PC-3 (cell line): ENCODE measurements at regions not wholly inside any gene's neighbourhood (a gene's known extent, or its start where the extent isn't known, plus 50 kb on each side); places are given as distances from the start of the nearest gene placed in this dataset.

Experiments used
- ATAC-seq: fragments of 200-7000 bp; cut with Tn5 transposase; 2 replicates; pipeline ENCODE4 v1.9.1; 2020; ENCODE audit warnings: mild to moderate bottlenecking, moderate library complexity
- BruUV-seq: library from RNA; stranded (reverse); fragments of 400-500 nt; replicated peaks from 2 replicates; lab custom pipeline; 2021; lab: Mats Ljungman, UMichigan
- CTCF ChIA-PET: fragments of 300-600 bp; sonication (Branson Sonifier 250); formaldehyde crosslinking; loops from one replicate; lab custom pipeline; 2022; ENCODE audit warnings: antibody characterized with exemption; lab: Charles Lee
- POLR2A ChIA-PET: fragments of 300-600 bp; sonication (Branson Sonifier 250); formaldehyde crosslinking; loops from one replicate; lab custom pipeline; 2022; ENCODE audit warnings: antibody characterized with exemption; ENCODE audit not compliant: unreplicated experiment; lab: Charles Lee
- DNase-seq: peaks from one replicate; pipeline ENCODE4 v3.0.0-alpha.2; 2015
- H2AFZ ChIP-seq: fragments of 300-600 bp; sonication (generic); 2 replicates; pipeline ENCODE4 v1.6.0; 2016; ENCODE audit warnings: antibody characterized with exemption, low read length
- H3F3A ChIP-seq: fragments of 300-600 bp; sonication (generic); one replicate; pipeline ENCODE4 v1.6.0; 2017; ENCODE audit warnings: antibody characterized with exemption, low read length, control low read depth, mild to moderate bottlenecking; ENCODE audit not compliant: unreplicated experiment
- H3K27ac ChIP-seq: fragments of 300-600 bp; sonication (generic); 2 replicates; pipeline ENCODE4 v1.5.1; 2016; ENCODE audit warnings: mild to moderate bottlenecking, low read length
- H3K27me3 ChIP-seq: fragments of 300-600 bp; sonication (generic); 2 replicates; pipeline ENCODE4 v1.6.1; 2016; ENCODE audit warnings: low read length, mixed read lengths
- H3K36me3 ChIP-seq: fragments of 300-600 bp; sonication (generic); 2 replicates; pipeline ENCODE4 v1.6.1; 2016; ENCODE audit warnings: low read depth, mixed run types, low read length, mixed read lengths
- H3K4me1 ChIP-seq: fragments of 300-600 bp; sonication (generic); 2 replicates; pipeline ENCODE4 v1.5.1; 2016; ENCODE audit warnings: low read length; ENCODE audit not compliant: insufficient read depth
- H3K4me2 ChIP-seq: fragments of 300-600 bp; sonication (generic); 2 replicates; pipeline ENCODE4 v1.6.0; 2016; ENCODE audit warnings: low read length
- H3K4me3 ChIP-seq: fragments of 300-600 bp; sonication (generic); 2 replicates; pipeline ENCODE4 v1.5.1; 2016; ENCODE audit warnings: mild to moderate bottlenecking, low read length, mixed read lengths
- H3K79me2 ChIP-seq: fragments of 300-600 bp; sonication (generic); 2 replicates; pipeline ENCODE4 v1.6.1; 2017; ENCODE audit warnings: low read length, mixed read lengths
- H3K9ac ChIP-seq: fragments of 300-600 bp; sonication (generic); 2 replicates; pipeline ENCODE4 v1.6.0; 2016; ENCODE audit warnings: mild to moderate bottlenecking, low read length
- H3K9me2 ChIP-seq: fragments of 300-600 bp; sonication (generic); replicated peaks from 2 replicates; pipeline ENCODE4 v1.6.1; 2016; ENCODE audit warnings: mixed run types, low read length, mixed read lengths
- H3K9me3 ChIP-seq: fragments of 300-600 bp; sonication (generic); 2 replicates; pipeline ENCODE4 v1.6.1; 2016; ENCODE audit warnings: low read length, mixed read lengths
- H4K20me1 ChIP-seq: fragments of 300-600 bp; sonication (generic); 2 replicates; pipeline ENCODE4 v1.6.1; 2016; ENCODE audit warnings: low read length, mixed read lengths
- EZH2 ChIP-seq: fragments of 300-600 bp; sonication (generic); IDR thresholded peaks from one replicate; pipeline ENCODE4 v1.6.1; 2017; ENCODE audit warnings: antibody characterized with exemption, mild to moderate bottlenecking, low read length; ENCODE audit not compliant: unreplicated experiment
- EZH2phosphoT487 ChIP-seq: fragments of 300-600 bp; sonication (generic); IDR thresholded peaks from 2 replicates; pipeline ENCODE4 v1.6.1; 2018; ENCODE audit warnings: mild to moderate bottlenecking, antibody characterized with exemption, low read length, borderline replicate concordance
- intact Hi-C: fragments of 100-400 bp; cut with micrococcal nuclease; formaldehyde crosslinking; loops from 2 replicates; pipeline ENCODE4 v1.9.0; 2023
- TF ChIP-seq, protein P1 (sequence below): fragments of 300-600 bp; sonication (generic); conservative IDR thresholded peaks from 2 replicates; pipeline ENCODE4 v1.5.1; 2017; ENCODE audit warnings: antibody characterized with exemption, low read depth, mild to moderate bottlenecking, low read length

DNA sequence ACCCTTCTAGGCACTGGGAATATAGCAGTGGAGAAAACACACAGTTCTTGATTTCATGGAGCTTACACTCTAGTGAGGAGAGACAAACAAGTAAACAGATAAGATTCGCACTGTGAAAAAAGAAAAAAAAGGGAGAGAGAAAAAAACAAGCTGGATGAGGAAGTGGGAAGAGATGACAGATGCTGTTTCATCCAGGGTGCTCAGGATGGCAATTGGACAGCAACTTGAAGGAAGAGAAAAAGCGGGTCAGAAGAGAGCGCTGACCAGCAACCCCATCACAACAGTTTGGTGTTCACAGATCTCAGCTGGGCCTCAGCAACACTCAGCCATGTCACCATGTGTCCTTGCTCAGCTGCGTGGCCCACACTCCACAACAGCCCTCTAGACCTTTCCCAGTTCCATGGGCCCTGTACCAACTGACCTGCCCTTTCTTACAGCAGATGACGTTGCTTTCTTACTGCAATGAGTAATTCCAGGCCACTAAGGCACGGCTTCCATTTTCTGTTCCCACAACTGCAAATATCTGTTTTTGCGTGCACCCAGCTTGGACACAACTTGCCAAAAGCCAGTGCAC, 230.8 kb downstream of the MEX3B start:
- ChIA-PET POLR2A (no interaction called here), CTCF (no interaction called here)
- H3K4me1 ChIP-seq, result no peaks in the 10 kb centered on the region
- peaks cover 10% of the 10 kb centered on the region for H3K27me3 ChIP-seq
- no TSS peak for BruUV-seq
- H3K79me2 ChIP-seq, result no peaks in the 10 kb centered on the region
- no peak overlapping the region for H3K9ac ChIP-seq
- intact Hi-C loops, result no loop called here
- DNase-seq (no peak), ATAC-seq (no peak)
- H3K9me3 ChIP-seq, result no peaks in the 10 kb centered on the region
- no peak overlapping the region for H2AFZ ChIP-seq
- no peak for TF ChIP-seq EZH2
- TF ChIP-seq, protein P1, sequence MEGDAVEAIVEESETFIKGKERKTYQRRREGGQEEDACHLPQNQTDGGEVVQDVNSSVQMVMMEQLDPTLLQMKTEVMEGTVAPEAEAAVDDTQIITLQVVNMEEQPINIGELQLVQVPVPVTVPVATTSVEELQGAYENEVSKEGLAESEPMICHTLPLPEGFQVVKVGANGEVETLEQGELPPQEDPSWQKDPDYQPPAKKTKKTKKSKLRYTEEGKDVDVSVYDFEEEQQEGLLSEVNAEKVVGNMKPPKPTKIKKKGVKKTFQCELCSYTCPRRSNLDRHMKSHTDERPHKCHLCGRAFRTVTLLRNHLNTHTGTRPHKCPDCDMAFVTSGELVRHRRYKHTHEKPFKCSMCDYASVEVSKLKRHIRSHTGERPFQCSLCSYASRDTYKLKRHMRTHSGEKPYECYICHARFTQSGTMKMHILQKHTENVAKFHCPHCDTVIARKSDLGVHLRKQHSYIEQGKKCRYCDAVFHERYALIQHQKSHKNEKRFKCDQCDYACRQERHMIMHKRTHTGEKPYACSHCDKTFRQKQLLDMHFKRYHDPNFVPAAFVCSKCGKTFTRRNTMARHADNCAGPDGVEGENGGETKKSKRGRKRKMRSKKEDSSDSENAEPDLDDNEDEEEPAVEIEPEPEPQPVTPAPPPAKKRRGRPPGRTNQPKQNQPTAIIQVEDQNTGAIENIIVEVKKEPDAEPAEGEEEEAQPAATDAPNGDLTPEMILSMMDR, result no peak
- no peak for TF ChIP-seq EZH2phosphoT487
- H3K36me3 ChIP-seq, result no peaks in the 10 kb centered on the region
- no peaks in the 10 kb centered on the region for H3F3A ChIP-seq
- H3K4me3 ChIP-seq, result no peak overlapping the region
- no peak overlapping the region for H3K4me2 ChIP-seq
- H3K9me2 ChIP-seq, result no peaks in the 10 kb centered on the region
- no peak overlapping the region for H3K27ac ChIP-seq
- H4K20me1 ChIP-seq, result no peaks in the 10 kb centered on the region

DNA sequence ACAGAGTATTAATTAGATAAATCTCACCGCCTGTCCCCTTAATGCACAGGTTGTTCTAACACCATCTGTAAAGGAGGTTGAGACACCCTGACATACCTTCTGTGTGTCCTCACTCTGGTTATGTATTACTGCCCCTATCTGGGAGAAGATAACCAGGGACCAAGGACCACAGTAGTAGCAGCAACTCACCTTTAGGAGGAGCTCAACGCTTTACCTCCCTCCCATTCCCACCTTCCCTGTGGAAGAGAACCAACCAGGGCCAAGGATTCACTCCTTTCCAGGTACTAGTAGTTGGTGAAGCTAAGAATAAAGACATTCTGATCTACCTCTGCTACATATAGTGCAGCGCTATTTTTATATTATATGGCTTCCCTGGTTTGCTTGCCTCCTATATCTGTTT, 232.6 kb downstream of the MEX3B start:
- peaks cover 10% of the 10 kb centered on the region for H3K27me3 ChIP-seq
- H3K4me2 ChIP-seq, result no peak overlapping the region
- no TSS peak for BruUV-seq
- no peaks in the 10 kb centered on the region for H3K9me3 ChIP-seq
- no peak overlapping the region for H3K9ac ChIP-seq
- no peak overlapping the region for H2AFZ ChIP-seq
- CTCF ChIA-PET, result no interaction called here
- TF ChIP-seq, protein P1, result peak; percentile 44; the same call in 1 of the 2 replicates
- no peak for TF ChIP-seq EZH2
- H3K79me2 ChIP-seq, result no peaks in the 10 kb centered on the region
- H3K36me3 ChIP-seq, result no peaks in the 10 kb centered on the region
- POLR2A ChIA-PET, result no interaction called here
- no peak for ATAC-seq
- intact Hi-C loops, result no loop called here
- no peak overlapping the region for H3K27ac ChIP-seq
- no peaks in the 10 kb centered on the region for H3K9me2 ChIP-seq
- no peaks in the 10 kb centered on the region for H4K20me1 ChIP-seq
- no peaks in the 10 kb centered on the region for H3F3A ChIP-seq
- no peaks in the 10 kb centered on the region for H3K4me1 ChIP-seq
- H3K4me3 ChIP-seq, result no peak overlapping the region
- peak; percentile 30 for DNase-seq

DNA sequence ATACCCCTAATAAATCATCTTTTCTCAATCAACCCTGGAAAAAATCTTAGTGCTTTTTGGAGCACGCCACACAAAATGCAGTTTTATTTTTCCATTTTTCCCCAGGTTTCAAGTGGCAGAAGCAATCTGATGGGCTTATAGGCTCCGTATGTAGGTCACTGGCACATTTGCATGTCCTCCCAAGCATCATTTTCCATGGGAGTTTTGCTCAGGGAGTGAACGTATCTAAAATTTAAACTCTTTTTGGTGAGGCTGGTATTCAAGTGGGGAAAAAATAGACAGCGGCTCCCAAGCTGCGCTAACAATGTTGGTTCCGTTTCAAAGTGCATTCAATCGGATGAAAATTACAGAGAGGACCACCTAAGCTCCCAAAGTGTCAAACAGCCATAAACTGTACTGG, 233.4 kb downstream of the MEX3B start:
- no peaks in the 10 kb centered on the region for H4K20me1 ChIP-seq
- peaks cover 10% of the 10 kb centered on the region for H3K27me3 ChIP-seq
- POLR2A ChIA-PET, result no interaction called here
- no peaks in the 10 kb centered on the region for H3F3A ChIP-seq
- H3K4me1 ChIP-seq, result no peaks in the 10 kb centered on the region
- TF ChIP-seq, protein P1, result no peak
- no peak for TF ChIP-seq EZH2phosphoT487
- no peak for TF ChIP-seq EZH2
- no peaks in the 10 kb centered on the region for H3K9me3 ChIP-seq
- no peaks in the 10 kb centered on the region for H3K36me3 ChIP-seq
- intact Hi-C loops, result no loop called here
- no peak overlapping the region for H2AFZ ChIP-seq
- no peak overlapping the region for H3K4me2 ChIP-seq
- ATAC-seq, result no peak
- no peak overlapping the region for H3K9ac ChIP-seq
- H3K27ac ChIP-seq, result no peak overlapping the region
- H3K79me2 ChIP-seq, result no peaks in the 10 kb centered on the region
- H3K4me3 ChIP-seq, result no peak overlapping the region
- CTCF ChIA-PET, result no interaction called here
- H3K9me2 ChIP-seq, result no peaks in the 10 kb centered on the region
- no TSS peak for BruUV-seq
- no peak for DNase-seq
